Colon (tissue), 2 donors: ENCODE measurements at regions not wholly inside any gene's neighbourhood (a gene's known extent, or its start where the extent isn't known, plus 50 kb on each side); places are given as distances from the start of the nearest gene placed in this dataset.

Source experiments
- FAIRE-seq: peaks from 2 replicates; lab custom pipeline; 2012; peaks lifted over from hg19 to GRCh38; lab: Jason Lieb, UNC
- donor health status: control.
- donor health status: control.

DNA sequence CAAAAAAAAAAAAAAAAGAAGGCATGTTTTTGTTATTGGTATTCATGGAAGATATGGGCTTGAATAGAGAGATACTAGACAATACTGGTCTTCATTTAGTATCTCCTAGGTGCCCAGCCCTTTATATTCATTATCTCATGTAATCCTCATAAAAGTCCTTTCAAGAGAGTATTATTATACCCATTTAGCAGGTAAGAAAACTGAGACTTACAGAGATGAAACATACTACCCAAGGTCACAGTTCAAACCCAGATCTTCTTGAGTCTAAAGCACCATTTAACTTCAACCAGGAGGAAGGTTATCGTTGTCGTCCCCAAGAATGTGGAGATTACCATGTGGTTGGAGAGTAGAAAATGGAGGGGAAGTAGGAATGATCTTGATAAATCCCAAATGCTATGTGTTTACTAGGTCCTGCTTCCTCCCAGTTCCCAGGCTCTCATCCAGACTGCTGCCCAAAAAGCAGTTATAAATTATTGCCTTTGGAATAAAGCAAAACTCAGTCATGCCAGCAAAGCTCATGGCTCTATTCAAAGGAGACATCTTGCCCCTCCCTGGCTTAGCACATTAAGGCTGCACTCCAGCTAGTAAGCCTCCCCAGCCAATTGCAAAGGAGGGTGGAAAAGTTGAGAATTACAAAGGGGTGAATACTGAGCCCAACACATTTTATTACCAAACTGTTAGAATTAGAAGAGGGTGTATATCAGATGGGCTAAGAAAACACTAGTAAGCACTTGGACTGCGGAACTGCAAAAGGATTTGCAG, 163.9 kb downstream of the PIK3R1 start:
- FAIRE-seq, result no peak

DNA sequence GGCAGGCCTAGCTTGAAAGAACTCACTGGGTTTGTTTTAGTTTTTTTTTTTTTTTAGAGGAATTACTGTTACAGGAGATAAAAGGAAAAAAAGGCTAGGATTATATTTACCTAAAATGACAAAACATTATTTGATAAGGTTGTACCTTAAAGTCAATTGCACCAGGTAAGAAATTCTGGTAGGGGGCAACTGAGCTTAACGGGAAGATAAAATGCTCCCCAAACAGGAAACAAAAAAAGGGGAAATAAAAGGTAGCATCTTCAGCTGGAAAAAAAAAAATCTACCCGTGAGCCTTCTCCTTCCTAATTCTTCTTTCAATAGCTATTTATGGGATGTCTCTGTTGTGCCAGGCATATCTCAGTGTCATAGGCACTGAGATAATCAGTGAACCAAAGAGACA, 164.5 kb downstream of the PIK3R1 start:
- no peak for FAIRE-seq

DNA sequence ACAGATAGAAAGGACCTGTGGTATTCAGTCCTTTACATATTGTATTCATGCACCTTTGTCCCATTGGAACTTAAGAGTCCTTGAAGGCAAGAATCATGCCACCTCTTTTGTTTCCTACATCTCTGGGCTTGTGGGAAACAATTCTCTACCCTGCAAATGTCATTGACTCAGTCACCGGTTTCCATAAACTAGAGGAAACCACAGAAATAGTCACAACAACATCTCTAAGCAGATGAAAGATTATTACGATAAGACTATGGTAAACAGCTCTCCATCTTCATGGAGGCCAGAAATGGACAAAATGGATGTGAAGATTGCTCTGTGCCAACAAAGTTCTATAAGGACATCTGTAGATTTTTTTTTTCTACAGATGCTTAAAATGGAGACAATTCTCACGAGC, 165.5 kb downstream of the PIK3R1 start:
- no peak for FAIRE-seq

DNA sequence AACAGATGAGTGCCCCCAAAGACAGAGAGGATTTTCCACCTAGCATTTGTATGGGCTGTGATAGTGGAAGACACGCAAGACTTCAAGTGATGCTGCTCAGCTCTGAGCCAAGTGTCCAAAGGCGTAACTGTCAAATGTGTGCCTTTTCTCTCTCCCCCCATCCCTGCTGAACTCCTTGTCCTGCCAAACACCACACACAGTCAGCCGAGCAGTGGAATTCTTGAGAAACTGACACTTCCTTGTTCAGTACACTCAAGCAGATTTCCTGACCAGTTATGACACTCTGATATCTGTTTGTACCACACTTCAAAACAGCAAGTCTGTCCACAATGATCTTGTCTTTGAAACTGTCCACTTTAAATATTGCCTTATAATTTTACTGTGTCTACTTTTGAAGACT, 166.4 kb downstream of the PIK3R1 start:
- FAIRE-seq, result no peak

DNA sequence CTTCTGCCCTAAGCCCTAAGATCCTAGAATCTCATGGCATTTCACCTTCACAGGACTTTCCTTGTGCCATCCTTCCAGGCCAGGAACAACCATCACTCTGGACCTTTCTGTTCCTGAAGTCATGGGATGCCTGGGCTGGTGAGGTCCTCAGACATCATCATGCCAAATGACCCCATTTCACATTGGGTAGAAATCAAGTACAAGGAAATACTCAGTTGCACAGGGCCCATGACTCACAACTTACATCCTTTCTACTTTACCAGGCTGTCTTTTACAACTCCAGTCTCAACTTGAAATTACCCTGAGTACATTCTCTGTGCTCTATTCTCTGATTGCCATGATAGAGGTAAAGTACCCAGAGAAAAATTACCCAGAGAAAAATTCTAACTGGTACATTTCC, 167.1 kb downstream of the PIK3R1 start:
- no peak for FAIRE-seq

DNA sequence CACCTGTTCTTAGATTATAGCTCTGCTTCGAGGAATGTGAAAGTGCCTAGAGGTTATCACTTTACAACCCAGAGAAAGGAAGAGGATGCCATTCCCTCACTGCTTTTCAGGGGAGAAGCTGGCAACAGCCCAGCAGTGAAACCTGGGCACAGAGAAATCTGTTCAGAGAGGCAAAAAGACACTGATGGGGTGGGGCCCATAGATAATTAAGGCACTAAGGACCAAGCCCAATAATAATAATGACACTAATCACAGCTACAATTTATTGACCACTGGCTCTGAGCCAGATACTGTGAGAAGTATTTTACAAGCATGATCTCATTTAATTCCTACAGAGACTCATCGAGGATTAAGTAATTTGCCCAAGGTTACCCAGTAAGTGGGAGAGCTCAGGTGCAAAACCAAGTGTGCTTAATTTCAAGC, 168.3 kb downstream of the PIK3R1 start:
- no peak for FAIRE-seq

DNA sequence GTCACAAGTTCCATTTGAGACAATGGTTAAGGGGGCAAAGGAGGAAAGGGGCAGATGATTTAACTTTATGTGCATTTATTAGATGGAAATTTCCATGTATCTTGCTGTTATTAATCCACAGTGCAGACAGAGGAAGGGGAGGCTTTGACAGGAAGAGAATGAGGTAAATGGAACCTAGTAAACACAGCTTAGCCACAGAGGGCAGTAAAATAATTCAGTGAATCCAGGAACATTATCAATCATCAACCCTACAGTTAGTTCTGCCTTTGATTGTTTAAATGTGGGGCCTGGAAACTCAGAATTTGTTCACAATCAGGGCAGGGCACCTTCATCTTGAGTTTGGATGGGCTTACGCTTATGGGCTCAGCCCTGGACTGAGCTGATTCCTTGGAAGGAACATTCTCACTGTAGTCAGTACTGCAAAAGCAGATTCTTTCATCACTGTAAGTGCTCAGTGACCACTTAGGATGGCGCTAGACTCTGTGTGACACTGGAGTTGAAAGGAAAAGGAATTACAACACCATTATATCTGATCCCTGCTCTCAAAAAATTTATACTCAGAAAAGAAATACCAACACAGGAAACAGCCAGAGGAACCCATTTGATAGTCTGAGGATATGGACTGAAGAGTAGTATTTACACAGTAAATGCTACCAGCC, 169.5 kb downstream of the PIK3R1 start:
- no peak for FAIRE-seq

DNA sequence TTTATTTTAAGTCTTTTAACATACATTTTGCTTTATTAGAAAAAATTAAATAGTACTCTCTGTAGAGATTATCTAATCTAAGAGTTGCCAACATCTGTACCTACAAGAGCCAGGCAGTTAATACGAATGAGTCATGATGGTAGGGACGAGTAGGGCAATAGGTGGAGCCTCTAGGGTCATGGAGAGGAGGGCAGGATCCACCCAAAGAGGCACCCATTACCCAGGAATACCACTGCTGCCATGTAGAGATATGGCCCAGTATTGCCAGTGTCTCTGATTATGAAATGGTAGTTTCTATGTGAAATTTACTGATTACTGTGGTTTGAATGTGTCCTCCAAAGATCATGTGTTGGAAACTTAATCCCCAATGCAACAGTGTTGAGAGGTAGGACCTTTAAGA, 170.4 kb downstream of the PIK3R1 start:
- FAIRE-seq, result no peak

DNA sequence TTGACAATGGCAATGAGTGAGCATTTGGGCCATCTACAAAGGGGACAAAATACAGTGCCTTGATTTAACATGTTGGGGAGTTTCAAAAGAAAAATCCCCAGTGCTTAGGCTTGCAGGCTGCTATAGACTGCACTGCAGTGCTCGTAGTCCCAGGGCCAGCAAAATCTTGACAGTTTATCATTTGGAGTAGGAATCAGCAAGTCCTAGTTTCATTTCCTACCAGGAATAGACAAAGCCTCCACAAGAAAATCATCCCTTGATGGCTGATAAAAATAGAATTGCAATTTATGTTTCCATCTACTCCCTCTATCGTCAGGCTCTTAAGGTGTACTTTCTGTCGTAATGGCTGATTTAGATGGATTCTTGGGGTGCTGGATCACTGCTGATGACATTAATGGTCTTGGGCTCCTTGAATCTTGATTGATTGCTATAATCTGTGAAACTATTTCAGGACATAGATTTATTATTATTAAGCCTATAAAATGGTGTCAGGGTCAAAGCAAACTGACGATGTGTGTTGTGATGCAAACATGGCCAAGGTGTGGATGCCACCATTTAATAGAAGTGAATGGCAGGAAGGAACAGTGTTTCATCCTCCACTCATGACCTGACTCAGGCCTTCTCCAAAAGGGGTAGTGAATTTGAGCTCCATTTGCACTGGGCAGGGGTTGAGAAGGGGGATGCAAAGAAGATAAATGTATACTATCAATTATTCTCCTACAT, 171.7 kb downstream of the PIK3R1 start:
- FAIRE-seq, result no peak

DNA sequence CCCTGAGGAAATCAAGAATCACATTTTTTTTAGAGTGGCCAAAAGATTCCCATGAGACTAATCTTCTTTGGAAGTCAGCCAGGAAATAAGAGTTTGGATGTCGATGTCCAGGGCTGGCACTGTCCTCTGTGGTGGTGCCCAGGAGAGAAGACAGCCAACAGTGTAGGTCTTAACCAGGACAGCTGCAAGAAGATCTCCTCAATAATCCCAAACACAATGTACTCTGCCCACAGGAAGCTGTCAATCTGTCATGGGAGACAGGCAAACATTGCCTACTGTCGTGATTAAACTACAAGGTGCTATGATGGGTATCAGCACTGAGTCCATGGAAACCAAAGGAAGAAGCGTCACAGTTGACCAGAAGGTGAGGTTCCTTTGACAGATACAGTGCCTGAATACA, 174.1 kb downstream of the PIK3R1 start:
- no peak for FAIRE-seq

DNA sequence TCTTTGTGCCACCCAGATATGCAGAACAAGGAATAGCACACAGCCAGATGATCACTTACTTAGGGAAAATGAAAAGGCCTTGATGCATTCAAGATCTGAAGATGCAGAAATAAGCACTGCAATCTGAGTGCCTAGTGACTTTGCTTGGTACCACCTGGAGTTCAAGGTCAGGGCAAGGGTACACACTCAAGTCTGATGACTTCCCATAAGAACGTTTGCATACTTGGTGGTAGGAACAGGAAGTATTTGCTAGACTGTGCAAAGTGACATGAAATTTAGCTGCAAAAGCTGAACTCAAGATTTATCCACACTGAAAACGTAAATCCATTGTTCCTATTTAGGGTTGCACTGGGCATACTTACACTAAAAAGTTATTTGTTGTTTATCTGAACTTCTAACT, 177.1 kb downstream of the PIK3R1 start:
- no peak for FAIRE-seq

DNA sequence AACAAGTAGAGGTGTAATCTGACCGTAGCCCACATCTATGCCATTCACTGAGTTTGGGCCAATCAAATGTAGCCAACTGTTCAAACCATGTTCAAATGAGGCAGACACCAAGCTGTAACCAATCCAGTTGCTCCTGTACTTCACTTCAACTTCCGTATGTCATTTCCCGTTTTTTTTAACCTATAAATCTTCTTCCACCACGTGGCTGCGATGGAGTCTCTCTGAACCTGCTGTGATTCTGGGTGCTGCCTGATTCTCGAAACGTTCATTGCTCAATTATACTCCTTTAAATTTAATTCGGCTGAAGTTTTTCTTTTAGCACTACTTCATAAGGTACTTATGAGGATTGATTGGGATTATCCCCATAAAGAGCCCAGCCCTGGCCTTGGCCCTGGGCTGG, 179.7 kb downstream of the PIK3R1 start:
- no peak for FAIRE-seq

DNA sequence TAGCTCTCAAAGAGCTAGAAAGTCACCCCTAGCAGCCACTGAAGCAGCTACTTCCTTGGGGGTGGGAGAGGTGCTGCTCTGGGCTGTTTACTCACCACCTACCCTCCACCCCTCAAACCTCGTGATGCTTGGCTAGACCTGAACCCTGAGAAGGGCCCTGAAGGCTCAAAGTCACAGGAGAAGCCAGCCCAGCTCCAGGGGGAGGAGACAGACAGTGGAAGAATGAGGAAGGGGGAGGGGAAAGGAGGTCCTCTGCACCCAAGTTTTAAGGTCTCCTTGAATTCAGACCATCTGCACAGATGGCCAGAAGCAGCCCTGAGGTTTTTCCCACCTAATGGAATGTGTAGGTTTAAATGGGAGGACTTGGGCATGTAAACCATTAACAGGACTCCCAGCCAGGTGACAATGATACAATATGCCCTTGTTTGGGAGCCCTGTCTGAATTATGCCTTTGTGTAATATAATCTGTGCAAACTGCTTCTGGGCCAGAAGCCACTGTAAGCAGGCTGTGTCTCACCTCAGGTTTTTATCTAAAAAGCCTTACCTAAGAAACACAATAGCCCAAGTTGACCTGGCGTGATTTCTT, 180.5 kb downstream of the PIK3R1 start:
- FAIRE-seq, result no peak

DNA sequence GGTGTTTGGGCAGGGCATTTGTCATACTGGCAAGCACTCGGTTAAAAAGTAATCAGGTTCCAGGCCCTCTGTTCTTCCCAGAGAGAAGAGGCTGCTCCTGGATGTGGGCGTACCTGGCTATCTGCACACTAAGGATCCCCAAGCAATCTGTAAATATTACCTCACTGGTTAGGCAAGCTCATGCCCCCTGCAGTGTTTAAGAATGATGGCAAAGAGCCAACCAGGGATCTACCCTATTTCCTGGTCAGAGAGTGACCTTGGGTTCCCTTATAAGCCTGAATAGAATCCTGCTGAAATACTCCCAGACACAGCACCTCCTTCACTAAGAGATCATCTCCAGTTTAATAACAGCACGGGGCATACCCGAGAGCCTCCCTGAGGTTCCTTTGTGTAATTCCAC, 181.2 kb downstream of the PIK3R1 start:
- no peak for FAIRE-seq

DNA sequence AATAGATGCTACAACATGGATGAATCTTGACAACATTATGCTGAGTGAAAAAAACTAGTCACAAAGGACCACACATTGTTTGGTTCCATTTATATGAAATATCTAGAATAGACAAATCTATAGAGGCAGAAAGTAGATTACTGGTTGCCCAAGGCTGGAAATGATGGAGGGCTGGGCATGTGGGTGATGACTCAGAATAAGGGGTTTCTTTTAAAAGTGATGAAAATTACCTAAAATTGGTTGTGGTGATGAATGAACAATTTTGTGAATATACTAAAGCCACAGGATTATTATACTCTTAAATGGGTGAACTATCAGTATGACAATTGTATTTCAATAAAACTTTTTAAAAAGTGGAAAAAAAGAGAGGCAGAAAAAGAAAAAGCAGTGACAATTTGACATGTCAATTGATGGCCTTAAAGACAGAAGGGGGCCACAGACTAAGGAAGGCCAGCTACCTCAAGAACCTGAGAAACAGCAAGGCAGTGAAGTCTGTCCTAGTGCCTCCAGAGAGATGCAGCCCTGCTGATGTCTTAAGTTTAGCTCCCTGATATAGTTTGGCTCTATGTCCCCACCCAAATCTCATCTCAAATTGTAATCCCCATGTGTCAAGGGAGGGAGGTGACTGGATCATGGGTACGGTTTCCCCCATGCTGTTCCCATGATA, 182.7 kb downstream of the PIK3R1 start:
- FAIRE-seq, result no peak

DNA sequence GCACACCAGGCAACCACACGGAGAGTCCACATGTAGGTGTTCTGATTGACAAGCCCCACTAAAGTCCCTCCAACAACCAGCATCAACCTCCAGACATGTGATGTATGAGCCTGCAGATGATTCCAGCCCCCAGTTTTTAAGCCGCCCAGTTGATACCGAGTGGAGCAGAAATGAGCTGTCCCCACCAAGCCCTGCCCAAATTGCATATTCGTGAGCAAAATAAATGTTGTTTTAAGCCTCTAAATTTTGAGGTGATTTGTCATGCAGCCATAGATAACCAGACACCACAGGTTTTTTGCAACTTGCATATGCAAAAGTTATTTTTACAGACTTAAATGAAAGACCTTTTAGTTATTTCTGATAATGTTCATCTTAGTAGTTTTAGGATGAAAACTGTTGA, 187.7 kb downstream of the PIK3R1 start:
- FAIRE-seq, result no peak

DNA sequence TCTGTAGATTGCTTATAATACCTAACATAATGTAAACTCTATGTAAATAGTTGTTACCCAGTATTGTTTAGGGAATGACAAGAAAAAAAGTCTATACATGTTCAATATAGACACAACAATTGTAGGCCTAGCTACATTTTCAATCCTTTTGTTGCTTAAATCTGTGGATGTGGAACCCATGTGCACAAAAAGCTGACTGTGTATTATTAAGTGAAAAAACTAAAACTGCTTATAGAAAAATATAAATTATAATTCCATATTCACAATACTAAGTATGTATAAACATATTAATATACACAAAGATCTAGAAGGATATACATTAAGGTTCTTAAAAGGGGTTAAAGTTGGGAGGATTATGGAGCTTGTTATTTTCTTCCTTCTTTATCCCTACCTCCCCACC, 188.7 kb downstream of the PIK3R1 start:
- no peak for FAIRE-seq

DNA sequence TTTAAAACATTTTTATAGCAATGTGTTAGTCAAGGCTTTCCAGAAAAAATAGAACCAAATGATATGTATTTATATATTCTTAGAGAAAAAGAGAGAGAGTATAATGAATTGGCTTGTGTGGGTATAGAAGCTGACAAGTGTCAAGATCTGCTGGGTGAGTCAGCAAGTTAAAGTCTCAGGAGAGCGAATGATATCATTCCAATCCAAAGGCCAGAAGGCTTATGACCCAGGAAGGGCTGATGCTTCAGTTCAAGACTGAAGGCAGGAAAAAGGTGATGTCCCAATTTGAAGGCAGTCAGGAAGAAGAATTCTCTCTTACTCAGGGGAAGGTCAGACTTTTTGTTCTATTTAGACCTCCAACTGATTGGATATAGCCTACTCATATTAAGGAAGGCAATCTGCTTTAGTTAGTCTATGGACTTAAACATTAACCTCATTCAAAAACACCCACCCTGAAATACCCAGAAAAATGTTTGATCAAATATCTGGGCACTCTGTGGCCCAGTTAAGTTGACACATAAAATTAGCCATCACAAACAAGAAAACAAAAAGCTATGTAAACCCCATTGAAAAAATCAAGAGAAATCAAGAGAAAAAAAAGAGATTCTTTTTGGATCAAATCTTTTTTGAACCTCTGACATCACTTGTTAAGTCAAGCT, 189.6 kb downstream of the PIK3R1 start:
- FAIRE-seq, result no peak

DNA sequence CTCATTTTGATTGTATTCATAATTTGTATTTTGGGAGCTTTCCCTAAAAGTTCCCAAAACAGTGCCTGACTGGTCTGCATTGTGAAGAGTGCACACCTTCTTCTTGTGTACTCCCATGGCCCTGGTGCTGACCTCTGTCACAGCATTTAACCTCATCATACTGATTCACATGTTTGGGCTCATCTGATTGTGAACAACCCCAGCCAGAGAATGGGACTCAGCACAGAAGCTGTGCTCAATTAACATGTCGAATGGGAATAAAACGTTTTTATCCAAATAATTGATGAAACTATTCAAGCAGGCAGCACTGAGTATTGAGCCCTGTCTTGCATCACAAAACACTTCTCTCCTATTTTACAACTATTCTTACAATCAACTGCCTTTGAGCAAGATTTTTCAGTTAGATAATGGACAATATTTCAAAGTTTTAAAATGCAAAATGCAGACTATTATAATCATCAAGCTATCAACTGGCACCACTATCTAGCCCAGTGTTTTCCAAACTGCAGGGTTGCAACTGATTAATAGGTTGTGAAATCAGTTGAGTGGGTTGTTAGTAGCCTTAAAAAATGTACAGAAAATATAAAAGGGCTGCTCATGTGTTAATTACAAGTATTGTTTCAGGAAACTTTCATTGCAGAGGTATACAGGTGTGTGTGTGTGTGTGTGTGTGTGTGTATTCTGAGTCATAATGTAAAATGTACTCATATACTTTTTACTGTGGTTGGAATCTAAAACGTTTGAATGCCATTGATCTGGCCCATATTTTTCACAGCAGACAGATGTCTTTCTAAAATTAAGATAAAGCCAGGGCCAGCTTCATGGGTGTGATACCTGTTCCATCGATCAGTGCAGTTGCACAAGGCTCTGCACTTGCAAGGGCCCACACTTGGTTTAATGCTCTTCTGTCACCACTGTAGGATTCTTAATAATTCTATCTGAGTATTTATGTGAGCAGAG, 190.5 kb downstream of the PIK3R1 start:
- FAIRE-seq, result no peak

DNA sequence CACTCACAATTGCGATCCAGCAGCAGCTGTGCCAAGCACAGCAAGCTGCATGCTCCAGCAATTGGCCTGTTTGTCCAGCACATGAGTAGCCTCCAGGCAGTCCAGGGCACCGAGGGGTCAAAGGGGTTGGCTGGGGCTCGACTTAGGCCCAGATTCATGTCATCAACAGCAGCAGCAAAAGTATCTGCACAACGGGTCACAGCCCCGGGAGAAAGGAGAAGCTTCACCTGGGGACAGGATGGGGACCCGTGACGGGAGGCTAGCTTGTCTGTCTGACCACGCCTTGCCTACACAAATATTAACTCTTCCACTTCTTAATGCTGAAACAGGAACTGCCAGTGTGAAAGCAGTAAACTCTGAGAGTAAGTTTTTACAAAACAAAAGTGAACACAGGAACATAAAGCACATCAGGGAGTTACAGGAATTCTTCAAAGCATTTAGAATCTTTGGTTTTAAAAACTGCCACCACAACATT, 191.2 kb downstream of the PIK3R1 start:
- no peak for FAIRE-seq
